GM12872 (cell line): ENCODE measurements at regions not wholly inside any gene's neighbourhood (a gene's known extent, or its start where the extent isn't known, plus 50 kb on each side); places are given as distances from the start of the nearest gene placed in this dataset.

ENCODE experiments used
- TF ChIP-seq, protein P1 (sequence below): IDR thresholded peaks from 3 replicates; pipeline ENCODE4 v1.5.1; 2011; ENCODE audit warnings: low read depth, mild to moderate bottlenecking, low read length, moderate library complexity; ENCODE audit not compliant: insufficient read depth

DNA sequence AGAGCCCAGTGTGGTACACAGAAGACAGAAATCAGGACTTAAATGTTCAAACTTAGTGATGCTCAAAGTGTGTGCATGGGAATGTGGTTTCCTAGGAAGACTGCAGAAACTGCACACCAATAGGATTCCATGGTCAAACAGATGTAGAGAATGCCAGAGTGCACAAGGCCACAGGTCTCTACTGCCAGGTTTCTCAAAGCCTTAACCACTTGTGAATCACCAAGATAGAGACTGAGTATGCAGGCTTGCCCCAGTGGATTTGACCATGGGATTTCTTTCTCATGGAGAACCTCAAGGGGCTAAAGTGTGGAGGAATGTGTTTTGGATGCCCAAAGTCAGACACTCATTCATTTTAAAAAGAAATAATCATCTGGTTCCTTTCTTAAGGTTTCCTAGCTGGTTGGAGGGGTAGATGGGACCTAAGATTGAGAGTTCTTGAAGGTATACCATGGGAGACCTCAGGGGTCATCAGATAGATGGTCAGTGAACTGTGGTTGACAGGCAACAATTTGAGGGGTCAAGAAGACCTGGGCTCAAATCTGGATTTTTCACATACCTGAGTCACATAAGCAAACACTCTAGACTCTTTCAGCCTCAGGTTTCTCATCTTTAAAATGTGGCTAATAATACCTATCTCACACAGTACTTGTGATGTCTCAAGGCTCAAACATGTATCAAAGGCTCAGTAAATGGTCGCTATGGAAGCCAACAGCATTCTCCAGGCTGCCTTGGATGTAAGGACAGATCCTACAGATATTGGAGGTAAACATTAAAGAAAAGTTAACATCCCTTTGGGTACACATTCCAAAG lies 81.1 kb downstream of the BOD1 start:
- TF ChIP-seq, protein P1, sequence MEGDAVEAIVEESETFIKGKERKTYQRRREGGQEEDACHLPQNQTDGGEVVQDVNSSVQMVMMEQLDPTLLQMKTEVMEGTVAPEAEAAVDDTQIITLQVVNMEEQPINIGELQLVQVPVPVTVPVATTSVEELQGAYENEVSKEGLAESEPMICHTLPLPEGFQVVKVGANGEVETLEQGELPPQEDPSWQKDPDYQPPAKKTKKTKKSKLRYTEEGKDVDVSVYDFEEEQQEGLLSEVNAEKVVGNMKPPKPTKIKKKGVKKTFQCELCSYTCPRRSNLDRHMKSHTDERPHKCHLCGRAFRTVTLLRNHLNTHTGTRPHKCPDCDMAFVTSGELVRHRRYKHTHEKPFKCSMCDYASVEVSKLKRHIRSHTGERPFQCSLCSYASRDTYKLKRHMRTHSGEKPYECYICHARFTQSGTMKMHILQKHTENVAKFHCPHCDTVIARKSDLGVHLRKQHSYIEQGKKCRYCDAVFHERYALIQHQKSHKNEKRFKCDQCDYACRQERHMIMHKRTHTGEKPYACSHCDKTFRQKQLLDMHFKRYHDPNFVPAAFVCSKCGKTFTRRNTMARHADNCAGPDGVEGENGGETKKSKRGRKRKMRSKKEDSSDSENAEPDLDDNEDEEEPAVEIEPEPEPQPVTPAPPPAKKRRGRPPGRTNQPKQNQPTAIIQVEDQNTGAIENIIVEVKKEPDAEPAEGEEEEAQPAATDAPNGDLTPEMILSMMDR = no peak

DNA sequence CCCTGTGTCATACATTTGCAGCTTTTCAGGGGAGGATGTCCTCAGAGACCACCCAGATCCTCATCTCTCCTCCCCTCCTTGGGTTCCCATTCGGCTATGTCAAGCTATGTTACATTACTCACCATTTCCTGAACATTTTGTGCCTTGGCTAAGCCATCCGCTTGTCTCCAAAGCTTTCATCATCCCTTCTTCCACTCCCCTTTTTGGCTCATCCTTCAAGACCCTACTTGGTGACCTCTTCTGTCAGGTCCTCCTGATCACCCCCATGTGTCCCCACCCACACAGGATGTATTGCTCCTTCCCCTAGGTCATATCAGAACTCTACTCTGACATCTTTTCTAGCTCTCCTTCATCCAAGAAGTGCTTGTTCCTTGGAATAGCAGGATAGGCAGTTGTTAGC lies 81.8 kb downstream of the BOD1 start:
- TF ChIP-seq, protein P1 = no peak

DNA sequence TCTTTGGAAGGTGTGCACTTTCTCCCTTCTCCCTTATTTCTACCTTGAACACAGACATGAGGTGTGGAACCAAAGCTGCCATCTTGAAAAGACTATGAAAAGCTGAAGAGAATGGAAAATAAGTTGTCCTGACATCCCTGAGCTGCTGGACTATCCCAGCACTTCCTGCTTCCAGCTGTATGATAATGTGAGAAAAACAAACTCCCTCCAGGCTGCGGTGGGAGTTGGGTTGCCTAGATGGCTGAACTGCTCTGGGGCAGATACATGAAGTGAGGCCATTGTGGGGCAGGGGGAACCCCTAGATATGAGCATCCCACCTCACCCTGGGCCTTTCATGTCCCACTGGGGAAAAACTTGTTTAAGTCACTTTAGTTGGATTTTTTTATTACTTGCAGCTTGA lies 82.4 kb downstream of the BOD1 start:
- TF ChIP-seq, protein P1 = no peak

GRCh38 chr5:173532689-173533250 lies 83.7 kb downstream of the BOD1 start:
- TF ChIP-seq, protein P1 = no peak

DNA sequence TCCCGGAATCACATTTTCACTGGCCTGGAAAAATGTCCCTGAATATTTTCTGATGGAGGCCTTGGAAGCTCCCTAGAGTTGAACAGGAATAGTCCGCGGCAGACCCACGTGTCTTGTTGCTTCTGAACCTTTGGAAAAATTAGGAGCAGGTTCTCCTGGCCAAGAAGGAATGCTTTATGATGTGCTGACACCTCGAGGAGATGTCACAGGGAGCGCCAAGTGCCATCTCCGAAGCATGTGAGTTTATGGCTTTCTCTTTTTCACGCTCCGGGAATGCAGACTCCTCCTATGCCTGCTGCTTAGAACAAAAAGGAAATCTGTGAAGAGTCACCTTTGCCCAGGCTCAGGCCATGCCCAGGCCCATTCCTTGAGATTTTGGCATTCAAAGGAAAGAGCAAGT lies 84.6 kb downstream of the BOD1 start:
- TF ChIP-seq, protein P1 = no peak

- TF ChIP-seq, protein P1 = no peak; the same call in 2 of the 3 replicates
Observed at GRCh38 chr5:173530547-173530946, 85.9 kb downstream of the BOD1 start.

- TF ChIP-seq, protein P1 = no peak
Observed at GRCh38 chr5:173529861-173530260, 86.6 kb downstream of the BOD1 start.
